SIG-M5 (cell line): ENCODE measurements at regions not wholly inside any gene's neighbourhood (a gene's known extent, or its start where the extent isn't known, plus 50 kb on each side); places are given as distances from the start of the nearest gene placed in this dataset.
"Not testable (repeated sequence)": the region's sequence is repeated elsewhere in the genome, so short reads cannot be mapped to it uniquely, and the experiment has no call there.

Experiments used
- DNase-seq: peaks from one replicate; lab custom pipeline; 2025; lab: John Stamatoyannopoulos, UW

DNA sequence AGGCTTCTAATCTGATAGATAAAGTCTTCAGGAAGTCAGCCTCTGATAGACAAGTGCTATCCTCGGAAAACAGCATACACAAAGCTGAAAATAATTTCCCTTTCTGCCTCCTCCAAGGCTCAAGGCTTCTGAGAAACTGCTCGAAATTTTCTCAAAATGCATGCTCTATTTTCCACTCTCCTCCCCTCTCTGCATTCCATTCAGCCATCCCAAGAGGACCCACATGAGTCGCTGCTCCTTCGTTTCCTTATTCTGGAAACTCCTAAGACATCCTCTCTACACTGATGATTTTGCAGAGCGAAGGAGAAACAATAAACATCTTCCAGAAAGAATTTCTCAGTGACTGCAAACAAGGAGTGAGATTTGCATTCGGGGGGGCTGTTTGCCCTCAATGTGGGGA lies 92.2 kb upstream of the SFSWAP start:
- DNase-seq = no peak

DNA sequence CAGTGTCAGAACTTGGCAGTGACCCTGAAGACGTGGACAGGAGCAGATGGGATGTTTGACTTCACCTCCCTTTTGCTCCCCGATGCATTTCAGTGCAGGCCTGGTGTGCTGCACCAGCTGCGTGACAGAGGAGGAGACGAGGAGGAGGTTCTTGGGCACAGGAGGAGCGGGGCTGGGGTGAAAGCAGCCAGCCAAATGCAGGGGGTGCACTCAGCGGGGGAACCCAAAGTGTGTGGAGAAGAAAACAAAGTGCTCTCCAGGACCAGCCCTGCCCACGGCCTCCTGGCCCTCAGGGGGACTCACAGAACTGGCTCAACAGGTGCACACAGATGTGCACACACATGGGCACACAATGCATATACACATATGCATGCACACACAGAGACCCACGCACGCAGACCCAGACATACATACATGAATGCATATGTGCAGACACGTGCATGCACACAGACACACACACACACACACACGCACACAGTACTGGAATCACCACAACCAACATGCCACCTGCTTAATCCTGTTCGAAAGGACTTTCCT lies 91.7 kb upstream of the SFSWAP start:
- no peak for DNase-seq

DNA sequence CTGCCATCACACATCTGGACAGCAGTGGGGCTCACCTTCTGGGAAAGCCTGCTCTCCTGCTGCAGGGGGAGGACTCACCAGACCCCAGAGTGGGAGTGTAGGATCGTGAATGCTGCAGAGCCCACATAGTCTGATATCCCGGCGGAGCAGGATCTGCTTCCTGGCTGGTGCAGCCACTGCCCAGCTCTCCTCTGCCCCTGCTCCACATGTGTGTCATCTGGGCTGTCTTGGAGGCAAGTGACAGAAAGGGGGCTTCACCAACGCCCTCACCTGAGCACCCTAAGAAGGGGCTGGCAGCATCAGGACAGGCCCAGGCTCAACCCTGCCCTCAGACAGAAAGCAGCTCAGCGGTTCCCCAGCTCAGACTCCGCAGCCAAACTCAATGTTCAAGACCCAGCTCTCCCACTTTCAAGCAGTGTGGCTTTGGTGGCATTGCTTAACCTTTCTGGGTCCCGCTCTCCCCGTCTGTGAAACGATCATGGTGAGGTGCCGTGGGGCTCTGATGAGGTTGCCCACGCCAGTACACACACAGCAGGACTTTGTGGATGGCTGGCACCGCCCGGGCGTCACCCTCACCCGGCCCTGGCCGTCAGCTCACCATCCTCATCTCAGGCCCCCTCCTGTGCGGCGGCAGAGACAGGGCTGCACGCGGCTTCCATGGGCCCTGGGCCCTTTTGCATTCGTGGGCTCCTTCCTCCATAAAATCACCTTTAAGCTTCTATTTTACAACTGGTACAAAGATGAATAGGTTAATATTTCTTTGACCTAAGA lies 91.0 kb upstream of the SFSWAP start:
- DNase-seq = no peak

DNA sequence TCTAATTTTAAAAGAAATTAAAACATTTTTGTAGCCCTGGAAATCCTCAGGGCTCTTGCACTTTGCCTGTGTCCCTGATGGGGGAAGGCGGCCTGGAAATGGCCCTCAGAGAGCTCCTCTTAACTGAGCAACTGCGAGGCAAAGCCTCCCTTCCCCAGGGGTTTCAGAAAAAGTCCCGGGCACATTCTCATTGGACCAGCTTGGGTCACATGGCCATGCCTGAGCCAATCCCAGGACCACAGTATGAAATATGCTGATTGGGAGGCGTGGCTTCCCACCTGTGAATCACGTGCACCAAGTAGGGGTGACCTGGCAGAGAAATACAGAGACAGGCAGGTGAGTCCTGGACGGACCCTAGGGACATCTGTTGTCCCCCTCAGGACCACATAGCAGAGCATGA lies 90.4 kb upstream of the SFSWAP start:
- DNase-seq = no peak

DNA sequence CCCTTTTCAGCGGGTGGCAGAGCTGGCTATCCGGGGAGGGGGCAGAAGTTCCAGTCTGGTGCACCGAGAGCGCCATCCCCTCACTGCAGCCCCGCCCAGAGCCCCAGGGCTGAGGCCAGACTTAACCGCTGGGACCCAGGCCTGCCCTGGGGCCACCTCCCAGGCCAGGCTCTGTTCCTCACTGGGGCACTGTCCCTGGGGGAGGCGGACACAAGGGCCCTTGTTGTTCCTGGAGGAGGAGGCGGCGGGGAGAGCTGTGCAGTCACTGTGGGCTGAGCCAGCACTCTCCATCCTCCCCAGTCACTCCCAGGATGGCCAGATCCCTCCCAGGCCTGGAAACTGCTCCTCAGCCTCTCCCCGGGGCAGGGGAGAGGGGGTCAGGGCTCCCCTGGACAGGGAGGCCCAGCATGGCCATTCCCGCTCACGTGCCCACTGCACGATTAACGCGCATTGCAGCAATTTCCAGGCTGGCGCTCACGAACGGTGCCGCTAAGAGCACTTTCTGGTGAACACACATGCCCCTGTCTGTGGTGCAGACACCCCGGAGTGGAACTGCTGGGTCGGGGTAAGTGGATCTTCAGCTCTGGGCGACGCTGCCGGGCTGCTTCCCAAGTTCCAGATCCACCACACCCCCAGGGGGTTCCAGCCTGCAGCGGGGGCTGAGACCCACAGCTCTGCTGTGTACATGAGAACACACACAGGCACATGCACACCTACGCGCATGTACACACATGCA lies 89.8 kb upstream of the SFSWAP start:
- DNase-seq = no peak

DNA sequence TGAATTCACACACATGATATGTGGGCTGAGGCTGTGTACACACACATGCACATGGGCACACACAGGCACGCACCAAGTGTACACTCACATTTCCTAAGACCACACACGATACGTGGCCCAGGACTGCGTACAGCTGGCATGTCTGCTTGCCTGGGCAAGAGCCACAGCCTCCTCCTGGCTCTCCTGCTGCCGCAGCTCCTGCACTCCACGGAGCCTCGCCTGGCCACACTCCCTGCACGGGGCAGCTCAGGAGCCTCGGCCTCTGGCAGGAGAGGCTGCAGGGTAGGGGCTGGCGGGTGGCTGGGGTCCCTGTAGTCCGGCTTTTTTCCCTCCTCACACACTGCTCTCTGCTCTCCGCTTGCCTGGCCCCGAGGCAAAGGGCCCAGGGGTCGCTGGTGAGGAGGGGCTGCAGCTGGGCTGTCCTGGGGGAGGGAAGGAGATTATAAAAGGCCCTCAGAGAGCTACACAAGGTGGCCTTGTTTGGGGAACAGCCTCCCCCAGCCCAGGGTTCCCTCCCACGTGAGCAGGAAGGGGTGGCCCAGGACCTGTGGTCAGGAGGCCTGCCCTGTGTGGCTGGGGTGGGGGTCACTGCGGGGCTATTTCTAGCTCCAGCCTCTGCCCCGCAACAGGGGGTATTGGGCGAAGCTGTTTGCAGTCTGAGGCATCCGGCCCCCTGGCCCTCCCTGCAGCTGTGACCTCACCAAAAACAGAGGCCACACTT lies 89.0 kb upstream of the SFSWAP start:
- no peak for DNase-seq

DNA sequence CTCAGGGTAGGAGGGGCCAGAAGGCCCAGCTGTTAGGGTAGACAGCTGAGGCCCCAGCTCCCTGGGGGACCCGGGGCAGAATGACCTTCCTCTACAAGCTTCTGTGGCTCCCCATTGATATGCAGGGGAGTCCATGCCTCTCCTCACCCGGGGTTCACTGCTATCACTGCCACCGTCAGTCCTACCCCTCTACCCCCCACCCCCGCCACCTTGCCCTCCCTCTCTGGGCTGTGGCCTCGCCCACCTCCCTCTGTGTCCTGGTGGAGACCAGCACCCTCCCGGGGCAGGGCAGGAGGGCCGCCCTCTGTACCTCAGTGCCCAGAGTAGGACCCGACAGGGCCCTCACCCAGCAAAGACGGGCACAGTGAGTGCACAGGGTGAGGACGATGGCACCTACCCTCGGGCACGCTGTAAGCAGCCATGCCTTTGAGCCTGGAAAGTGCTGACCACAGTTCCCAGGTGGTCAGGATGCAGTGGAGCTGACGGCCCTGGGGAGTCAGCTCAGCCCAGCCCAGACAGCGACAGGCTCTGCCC lies 88.4 kb upstream of the SFSWAP start:
- DNase-seq = no peak

DNA sequence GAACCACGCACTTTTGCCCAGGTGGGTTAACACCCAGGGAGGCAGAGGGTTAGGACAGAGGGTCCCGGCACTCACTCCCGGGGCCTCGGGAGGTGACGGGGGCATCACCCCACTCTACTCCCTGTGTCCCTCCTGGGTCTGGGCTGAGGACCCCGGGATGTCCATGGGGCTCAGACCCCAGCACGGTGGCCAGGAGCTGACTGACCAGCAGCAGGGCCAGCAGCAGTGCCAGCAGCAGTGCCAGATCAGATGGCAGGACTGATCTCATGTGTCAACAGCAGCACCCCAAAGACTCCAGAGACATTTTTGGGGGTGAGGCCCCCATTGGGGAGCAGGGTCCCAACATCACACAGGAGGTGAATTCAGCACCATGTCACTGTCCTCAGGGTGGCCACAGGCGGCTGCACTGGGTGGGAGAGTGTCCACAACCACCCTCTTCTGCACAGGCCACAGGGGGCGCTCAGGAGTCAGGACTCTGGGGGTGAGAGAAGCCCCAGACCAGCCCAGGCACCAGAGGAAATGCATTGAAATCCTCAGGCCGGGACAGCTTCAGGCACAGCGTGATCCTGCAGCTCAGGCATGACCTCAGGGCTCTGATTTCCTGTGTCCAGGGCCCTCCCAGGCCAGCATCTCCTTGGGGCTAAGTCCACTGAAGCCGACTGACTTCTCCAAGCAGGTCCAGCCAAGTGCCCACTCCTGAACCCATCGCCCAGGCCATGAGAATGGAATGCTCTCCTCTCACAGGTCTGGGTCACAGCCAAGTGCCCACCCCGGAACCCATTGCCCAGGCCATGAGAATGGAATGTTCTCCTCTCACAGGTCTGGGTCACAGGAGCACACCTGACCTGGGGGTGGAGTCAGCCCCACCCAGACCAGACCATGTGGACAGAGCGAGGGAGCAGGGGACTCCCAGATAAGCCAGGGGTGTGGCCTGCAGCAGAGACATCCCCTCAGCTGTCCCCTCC lies 87.2 kb upstream of the SFSWAP start:
- not testable (repeated sequence) for DNase-seq

DNA sequence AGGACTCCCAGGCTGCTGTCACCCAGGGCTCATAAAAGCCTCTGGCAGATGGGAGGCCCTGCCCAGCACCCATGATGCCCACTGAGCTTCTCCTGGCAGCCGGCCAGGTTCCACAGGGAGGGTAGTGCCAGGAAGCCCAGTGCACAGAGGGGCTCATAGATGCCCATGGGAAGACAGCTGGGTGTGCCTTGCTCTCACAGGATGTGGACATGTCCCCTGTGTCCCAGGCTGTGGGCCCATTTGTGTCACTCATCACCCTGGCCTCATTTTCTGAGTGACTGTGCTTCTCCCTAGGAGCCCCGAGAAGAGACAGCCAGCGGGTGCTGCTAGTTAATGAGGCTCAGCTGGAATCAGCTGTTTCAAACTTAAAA lies 86.5 kb upstream of the SFSWAP start:
- DNase-seq = not testable (repeated sequence)

DNA sequence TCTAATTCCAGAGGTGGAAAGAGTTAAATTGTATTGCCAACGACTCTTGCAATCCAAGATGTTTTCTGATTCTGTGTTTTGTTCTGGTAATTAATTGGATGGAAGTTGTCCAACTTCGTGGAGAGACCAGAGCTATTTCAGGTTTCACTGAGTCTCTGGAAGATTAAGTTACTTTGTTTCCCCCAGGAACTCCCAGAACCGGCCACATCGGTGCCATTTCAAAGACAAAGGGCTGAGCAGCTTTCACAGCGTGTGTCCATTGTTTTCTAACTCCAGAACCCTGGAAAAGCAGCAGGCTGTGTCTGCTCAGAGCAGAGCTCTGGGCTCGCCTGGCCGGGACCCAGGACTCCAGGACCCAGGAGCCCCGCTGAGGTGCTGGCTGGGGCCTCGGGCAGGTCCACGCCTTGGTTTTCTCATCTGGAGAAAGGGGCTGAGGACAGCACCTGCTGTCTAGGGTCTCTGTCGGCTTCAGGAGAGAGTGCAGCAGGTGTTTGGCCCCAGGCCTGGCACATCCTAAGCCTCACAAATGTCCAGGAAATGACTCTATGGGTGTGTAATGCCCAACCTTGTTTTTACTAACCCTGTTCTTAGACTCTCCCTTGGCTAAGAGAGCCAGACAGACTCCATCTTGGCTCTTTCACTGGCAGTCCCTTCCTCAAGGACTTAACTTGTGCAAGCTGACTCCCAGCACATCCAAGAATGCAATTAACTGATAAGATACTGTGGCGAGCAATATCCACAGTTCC lies 86.0 kb upstream of the SFSWAP start:
- not testable (repeated sequence) for DNase-seq

DNA sequence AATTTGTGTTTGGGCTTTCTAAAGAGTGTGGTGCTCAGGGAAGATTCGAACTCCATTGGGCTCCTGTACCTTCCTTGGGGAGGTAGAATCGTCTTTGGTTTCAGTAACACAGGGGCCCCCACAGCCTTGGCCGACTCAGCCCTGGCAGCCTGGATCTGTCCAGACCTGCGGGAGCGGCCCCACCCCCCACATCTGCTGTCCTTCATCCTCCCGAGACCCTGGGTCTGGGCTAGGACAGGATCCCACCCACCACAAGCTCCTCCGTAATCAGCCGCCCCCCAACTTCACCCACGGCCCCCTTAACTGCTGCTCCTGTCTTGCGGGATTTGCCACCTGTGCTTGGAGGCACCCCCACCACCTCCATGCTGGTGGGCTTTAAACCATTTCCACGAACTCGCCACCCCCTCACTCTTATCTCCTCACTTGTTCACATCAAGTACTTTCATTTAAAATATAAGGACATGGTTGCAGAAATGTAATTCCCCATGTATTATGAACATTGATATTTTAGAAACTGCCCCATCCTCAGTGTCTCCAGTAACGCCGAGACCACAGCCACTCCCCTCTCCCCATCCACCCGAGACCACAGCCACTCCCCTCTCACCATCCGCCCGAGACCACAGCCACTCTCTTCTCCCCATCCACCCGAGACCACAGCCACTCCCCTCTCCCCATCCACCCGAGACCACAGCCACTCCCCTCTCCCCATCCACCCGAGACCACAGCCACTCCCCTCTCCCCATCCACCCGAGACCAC lies 84.7 kb upstream of the SFSWAP start:
- DNase-seq = not testable (repeated sequence)

DNA sequence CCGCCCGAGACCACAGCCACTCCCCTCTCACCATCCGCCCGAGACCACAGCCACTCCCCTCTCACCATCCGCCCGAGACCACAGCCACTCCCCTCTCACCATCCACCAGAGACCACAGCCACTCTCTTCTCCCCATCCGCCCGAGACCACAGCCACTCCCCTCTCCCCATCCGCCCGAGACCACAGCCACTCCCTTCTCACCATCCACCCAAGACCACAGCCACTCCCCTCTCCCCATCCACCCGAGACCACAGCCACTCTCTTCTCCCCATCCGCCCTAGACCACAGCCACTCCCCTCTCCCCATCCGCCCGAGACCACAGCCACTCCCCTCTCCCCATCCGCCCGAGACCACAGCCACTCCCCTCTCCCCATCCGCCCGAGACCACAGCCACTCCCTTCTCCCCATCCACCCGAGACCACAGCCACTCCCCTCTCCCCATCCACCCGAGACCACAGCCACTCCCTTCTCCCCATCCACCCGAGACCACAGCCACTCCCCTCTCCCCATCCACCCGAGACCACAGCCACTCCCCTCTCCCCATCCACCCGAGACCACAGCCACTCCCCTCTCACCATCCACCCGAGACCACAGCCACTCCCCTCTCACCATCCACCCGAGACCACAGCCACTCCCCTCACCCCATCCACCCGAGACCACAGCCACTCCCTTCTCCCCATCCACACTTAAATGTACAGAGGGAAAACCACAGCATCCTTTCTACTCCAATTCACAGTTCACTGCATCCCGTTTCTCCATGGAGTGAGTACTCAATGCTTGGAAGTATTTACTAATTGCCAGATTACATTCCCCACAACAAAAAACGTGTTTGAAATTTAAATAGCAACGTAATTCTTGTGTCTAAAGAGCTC lies 83.5 kb upstream of the SFSWAP start:
- DNase-seq = not testable (repeated sequence)

DNA sequence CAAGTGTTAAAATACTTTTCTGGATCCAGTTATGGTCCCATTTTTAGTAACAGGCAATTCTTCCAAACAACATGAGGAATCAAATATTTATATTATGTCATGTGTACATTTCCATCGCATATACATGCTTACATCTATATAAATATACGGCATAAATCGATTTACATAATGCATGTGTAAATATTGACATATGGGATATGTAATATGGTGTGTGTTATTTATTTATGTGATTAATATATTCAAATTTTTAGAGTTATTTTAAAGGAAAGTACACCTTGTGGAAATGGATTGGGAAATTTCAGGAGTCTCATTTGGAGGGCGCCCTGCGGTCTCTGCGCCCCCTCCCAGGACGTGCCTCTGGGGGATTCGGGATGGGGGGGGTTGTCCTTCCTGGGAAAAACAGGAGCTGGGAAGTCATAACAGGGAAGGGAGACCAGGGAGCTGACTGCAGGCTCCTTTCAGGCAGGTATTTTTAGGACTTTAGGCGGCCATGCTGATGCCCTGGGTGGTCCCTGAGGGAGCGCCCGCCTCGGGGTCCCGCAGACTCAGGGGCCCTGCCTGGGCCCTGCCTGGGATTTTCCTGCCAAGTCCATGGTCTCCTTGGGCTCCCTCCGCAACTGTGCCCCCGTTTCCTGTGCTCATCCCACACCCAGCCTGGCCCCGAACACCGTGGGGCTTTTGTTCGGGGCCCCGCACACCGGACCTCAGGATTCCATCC lies 82.7 kb upstream of the SFSWAP start:
- DNase-seq = no peak

DNA sequence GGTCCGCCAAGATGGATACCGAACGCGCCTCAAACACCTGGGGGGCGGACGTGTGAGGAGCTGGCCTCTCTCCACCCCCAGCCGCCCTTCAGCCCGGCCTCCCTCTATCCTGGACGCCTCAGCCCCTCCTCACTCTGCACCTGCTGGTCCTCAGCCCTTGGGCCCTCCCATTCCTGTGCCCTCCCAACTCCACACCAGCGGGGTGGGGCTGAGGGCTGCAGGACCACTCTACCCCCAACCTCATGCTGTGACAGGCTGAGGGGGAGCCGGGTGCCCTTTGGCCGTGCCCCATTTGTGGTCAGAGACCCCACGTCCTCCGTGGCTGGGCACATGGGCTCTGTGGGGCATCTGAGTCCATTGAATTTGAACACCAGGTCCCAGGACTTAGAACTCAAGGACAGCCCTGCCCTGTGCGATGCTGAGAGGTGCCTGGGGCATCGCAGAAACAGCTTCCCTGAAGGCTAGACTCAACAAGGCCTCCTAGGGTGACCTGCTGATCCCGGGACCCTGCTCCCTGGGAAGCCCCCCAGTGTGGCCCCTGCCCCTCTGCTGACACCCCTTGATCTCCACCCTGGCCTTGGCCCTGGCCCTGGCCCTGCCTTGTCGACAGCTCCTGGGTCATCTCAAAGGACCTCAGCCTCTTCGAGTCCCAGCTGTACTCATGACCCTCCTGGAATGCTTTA lies 82.0 kb upstream of the SFSWAP start:
- no peak for DNase-seq

DNA sequence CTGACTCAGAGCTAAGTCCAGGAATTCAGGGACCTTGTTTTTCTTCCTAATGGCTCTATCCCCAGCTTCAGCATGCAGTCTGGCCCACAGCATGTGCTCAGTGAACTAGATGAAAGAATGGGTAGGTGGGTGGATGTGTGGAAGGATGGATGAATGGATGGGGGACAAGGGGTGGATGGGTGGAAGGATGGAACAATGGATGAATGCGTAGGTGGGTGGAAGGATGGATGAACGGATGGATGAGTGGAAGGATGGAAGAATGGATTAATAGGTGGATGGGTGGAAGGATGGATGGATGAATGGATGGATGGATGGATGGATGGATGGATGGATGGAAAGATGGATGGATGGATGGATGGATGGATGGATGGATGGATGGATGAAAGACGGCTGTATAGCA lies 79.7 kb upstream of the SFSWAP start:
- no peak for DNase-seq

DNA sequence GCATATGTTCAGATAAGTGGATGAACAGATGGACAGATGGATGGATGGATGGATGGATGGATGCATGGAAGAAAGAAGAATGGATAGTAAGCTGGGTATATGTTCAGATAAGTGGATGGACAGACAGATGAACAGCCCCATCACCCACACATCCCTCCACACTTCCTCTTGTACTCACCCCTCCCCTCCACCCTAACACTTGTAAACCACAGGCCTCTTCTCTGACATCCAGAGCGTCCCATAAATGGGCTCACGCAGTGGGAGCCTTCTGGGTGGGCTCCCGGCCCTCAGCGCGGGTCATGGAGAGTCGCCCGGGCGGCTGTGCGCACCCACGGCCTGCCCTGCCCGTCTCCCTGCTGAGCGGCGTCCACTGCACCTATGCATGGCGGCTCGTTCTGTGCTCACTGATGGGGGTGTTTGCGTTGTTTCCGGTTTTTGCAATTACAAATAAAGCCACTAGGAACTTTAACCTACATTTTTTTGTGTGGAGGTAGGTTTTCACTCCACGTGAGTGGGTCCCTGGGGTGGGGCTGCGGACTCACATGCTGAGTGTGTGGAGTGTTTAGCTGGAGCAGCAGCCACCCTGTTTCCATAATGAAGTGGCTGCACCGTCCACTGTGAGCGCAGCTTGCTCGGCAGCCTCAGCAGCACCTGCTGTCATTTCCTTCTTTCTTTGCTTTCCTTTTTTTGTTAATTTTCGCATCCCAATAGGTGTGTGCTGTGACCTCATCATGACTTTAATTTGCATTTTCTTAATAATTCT lies 78.8 kb upstream of the SFSWAP start:
- DNase-seq = not testable (repeated sequence)

DNA sequence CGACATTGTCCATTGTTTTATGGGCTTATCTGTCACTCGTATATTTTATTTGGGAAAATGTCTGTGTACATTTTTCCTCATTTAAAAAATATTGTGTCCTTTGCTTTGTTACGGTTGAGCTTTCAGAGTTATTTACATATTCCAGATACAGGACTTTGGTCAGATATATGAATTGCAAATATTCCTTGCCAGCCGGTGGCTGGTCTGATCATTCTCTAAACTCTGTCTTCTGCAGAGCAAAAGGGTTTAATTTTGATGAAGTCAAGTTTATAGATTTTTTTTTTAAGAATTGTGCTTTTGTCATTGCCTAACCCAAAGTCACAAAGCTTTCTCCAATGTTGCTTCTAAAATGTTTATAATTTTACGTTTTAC lies 78.3 kb upstream of the SFSWAP start:
- not testable (repeated sequence) for DNase-seq
